Kidney epithelial cell (primary cell): ENCODE measurements at regions not wholly inside any gene's neighbourhood (a gene's known extent, or its start where the extent isn't known, plus 50 kb on each side); places are given as distances from the start of the nearest gene placed in this dataset.
"Not testable (repeated sequence)": the region's sequence is repeated elsewhere in the genome, so short reads cannot be mapped to it uniquely, and the experiment has no call there.

Source experiments
- DNase-seq: peaks from one replicate; pipeline ENCODE4 v3.0.0-alpha.2; 2010; ENCODE audit warnings: low read depth
- H3K27me3 ChIP-seq: 2 replicates; pipeline ENCODE4 v1.6.0; 2011; ENCODE audit warnings: low read length; ENCODE audit not compliant: control insufficient read depth, insufficient read depth
- H3K36me3 ChIP-seq: 2 replicates; pipeline ENCODE4 v1.5.1; 2011; ENCODE audit warnings: low read length; ENCODE audit not compliant: control insufficient read depth, insufficient read depth
- H3K4me3 ChIP-seq: 2 replicates; pipeline ENCODE4 v1.5.1; 2011; ENCODE audit warnings: low read depth, mild to moderate bottlenecking, control low read depth, low read length
- TF ChIP-seq, protein P1 (sequence below): IDR thresholded peaks from 2 replicates; pipeline ENCODE4 v1.5.1; 2011; ENCODE audit warnings: mild to moderate bottlenecking, moderate library complexity, low read length, control low read depth, inconsistent platforms; ENCODE audit not compliant: insufficient read depth, poor library complexity, severe bottlenecking

DNA sequence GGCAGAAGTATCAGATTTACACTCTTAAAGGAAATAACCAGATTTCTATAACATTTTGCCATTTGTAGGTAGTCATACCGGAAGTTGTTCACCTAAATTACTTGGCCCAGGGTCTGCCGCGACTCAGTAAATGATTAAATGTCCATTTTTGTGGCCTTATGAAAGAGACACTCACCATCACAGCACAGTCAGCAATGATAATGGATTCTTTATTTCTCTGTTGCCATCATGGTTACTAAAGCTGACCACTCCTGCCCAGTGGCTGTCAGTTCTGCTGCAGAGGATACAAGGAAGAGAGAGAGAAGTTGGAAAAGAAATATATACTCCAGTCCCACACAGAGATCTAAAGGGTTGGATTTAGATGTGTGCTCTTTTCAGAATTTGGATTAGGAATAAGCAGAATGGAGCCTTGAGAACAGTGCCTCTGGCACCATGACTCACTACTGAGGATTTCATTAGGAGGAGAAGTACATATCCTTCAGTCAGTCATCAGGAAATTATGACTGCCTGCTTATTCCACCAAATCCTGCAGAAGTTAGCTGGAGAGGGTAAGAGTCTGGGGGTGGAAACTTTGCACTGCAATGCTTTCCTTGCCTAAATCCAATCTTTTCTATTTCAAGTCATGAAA lies 72.8 kb upstream of the EFNA5 start:
- Histone ChIP-seq H3K36me3 (no peaks in the 10 kb centered on the region), H3K27me3 (no peaks in the 10 kb centered on the region), H3K4me3 (no peak overlapping the region)

DNA sequence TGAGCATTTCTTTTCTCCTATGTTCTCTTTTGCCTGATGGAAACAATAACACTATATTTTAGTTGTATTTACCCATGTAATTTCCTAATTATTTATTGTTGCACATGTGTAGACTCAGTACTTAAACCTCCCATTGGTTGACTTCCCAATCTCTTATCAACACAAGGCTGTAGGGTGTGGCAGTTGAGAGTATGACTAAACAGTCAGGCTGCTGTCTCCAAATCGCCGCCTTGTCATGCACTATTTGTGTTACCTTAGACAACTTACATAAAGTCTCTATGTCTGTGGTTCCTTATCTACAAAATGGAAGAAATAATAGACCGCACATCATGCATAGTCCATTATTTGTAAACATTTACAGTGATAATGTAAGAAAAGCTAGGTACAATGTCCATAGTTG lies 68.9 kb upstream of the EFNA5 start:
- no peak overlapping the region for H3K4me3 ChIP-seq
- H3K27me3 ChIP-seq: no peaks in the 10 kb centered on the region
- no peaks in the 10 kb centered on the region for H3K36me3 ChIP-seq
- DNase-seq: no peak
- TF ChIP-seq, protein P1, sequence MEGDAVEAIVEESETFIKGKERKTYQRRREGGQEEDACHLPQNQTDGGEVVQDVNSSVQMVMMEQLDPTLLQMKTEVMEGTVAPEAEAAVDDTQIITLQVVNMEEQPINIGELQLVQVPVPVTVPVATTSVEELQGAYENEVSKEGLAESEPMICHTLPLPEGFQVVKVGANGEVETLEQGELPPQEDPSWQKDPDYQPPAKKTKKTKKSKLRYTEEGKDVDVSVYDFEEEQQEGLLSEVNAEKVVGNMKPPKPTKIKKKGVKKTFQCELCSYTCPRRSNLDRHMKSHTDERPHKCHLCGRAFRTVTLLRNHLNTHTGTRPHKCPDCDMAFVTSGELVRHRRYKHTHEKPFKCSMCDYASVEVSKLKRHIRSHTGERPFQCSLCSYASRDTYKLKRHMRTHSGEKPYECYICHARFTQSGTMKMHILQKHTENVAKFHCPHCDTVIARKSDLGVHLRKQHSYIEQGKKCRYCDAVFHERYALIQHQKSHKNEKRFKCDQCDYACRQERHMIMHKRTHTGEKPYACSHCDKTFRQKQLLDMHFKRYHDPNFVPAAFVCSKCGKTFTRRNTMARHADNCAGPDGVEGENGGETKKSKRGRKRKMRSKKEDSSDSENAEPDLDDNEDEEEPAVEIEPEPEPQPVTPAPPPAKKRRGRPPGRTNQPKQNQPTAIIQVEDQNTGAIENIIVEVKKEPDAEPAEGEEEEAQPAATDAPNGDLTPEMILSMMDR: no peak

More for the DNA sequence above, 72.8 kb upstream of the EFNA5 start:
- TF ChIP-seq, protein P1: no peak
- peak; percentile 62 for DNase-seq

DNA sequence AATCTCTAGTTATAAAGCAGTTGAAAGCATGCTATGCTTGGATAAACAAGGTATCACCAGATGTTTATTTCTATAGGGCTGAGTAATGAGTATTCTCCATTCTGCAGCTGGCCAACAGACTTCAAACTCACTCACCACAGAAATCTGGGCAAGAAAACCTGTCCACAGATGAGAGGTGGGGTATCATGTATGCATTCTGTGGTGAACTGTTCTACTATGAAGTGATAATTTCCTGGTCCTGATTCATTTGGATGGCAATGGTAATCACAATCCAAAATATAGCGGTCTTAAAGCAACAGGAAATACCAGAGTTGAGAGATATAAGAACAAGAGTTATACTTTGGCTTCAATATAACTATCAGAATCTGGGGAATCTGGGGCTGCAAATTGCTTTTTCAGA lies 65.9 kb upstream of the EFNA5 start:
- Histone ChIP-seq H3K27me3 (no peaks in the 10 kb centered on the region), H3K4me3 (no peak overlapping the region), H3K36me3 (no peaks in the 10 kb centered on the region)
- no peak for DNase-seq
- TF ChIP-seq, protein P1: no peak

DNA sequence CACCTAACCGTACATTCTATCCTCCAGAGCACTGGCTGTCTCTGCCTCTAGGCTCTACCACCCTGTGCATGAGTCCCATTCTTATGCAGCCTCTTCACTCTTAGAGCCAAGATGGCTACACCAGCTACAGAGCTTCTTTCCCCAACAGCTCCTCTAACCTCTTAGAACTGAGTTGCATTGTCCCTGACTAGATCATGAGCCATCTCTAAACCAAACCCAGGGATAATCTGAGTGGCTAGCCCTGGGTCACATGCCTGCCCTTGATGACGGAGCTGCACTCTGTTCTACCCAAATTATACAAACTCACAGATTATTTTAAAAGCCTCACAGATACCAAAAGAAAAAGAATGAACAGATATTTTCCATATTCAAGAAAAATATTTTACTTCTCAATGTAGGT lies 65.4 kb upstream of the EFNA5 start:
- not testable (repeated sequence) for H3K4me3 ChIP-seq, DNase-seq, H3K36me3 ChIP-seq, H3K27me3 ChIP-seq

DNA sequence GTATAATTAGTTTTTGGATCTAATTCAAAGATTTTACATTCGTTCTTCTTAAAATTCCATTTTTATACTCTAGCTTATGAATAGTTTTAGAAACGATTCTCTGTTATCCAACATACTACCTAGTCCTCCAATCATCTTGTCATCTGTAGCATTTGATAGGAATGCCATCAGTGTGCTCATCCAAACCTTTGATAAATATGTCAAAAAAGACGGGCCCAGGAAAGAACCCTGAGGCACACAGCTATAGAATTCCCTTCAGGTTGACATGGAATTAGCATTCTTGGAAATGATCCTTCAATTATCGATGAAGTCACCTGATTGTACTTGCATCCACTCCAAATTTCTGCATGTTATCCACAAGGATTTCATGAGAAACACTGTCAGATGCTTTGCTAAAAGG lies 64.8 kb upstream of the EFNA5 start:
- no peaks in the 10 kb centered on the region for H3K27me3 ChIP-seq
- no peak for DNase-seq
- no peaks in the 10 kb centered on the region for H3K36me3 ChIP-seq
- H3K4me3 ChIP-seq: no peak overlapping the region
- TF ChIP-seq, protein P1: no peak

DNA sequence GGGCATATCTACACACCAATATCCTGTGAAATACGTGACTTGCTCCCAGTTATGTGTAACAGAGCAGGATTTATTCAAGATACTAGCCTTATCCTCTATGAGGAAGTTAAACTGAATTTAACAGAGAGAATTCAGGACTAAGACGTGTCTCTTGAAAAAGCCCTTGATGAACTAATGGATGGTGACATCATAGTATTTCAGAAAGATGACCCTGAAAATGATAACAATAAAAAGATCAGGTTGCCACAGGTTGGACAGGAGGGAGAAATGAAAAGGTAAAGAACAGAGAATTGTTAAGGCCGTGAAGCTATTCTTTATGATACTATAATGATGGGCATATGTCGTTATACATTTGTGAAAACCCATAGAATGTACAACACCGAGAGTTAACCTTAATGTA lies 56.2 kb upstream of the EFNA5 start:
- Histone ChIP-seq H3K36me3 (no peaks in the 10 kb centered on the region), H3K27me3 (no peaks in the 10 kb centered on the region), H3K4me3 (no peak overlapping the region)
- no peak for DNase-seq
- TF ChIP-seq, protein P1: no peak
